DMS114 treated with DMSO at 0.1 percent for 48 hours (cell line): ENCODE measurements at regions not wholly inside any gene's neighbourhood (a gene's known extent, or its start where the extent isn't known, plus 50 kb on each side); places are given as distances from the start of the nearest gene placed in this dataset.

ENCODE experiments used
- DNase-seq: peaks from one replicate; lab custom pipeline; 2025; ENCODE audit not compliant: unreplicated experiment; lab: John Stamatoyannopoulos, UW

- DNase-seq, result no peak
These were observed 665.1 kb upstream of the ZEB2 start for GRCh38 chr2:145184741-145185651.

DNA sequence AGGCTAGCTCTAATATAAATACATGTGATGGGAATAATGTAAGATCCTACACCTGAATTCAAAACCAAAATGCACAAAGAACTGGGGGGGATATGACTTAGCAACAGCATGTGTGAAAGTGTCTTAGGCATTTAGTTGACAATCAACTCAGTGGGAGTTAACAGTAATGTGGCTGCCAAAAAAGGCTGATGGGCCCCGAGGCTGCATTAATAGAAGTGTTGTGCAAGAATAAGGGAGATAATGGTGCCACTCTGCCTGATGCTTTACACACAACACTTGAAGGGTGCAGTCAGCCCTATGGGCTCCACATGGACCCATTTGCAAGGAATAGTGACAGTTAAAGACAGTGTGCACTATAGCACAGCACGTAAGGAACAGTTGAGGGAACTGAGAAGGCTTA is 649.4 kb upstream of the ZEB2 start:
- no peak for DNase-seq

DNA sequence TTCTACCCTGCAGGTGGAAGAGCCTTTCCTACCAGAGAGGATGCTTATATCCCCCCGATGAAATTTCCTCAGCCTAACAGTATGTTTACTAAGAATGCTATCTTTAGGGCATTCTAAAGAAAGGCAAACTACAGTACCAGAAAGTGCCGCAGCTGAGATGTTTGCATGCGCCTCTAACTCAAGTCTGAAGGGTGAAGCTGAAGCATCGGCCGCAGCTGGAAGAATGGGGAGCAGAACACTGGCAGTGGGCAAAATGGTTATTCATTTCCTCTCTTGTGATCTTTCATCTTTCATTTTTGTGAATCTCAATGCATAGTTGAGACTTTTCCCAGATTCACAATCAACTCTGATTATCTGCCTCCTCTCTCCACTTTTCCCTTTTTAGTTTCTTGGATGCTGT is 648.2 kb upstream of the ZEB2 start:
- no peak for DNase-seq

DNA sequence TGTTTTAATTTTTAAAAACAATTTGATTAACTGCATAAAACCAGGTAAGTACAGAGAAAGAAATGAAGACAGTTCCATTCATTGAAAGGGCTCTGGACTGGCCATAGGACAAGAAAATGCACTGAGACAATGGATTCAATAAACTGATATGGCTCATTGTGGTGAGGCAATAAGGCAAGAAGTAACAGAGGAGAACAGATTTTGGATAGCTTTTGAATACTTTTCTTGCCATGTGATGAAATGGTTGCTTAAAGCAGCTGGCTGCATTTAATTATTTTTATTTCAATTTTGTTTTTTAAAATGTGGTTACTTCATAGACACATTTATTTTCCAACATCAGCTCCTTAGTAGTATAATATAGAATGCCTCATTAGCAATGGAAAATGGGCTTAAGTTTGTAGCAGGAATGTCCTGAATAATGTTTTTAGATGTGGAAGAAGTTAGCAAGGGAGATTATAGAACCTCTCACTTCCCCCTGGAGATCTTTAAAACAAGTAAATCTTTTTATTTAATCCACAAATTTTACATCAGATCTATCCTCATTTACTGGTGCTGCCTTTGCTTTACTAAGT is 646.9 kb upstream of the ZEB2 start:
- no peak for DNase-seq

DNA sequence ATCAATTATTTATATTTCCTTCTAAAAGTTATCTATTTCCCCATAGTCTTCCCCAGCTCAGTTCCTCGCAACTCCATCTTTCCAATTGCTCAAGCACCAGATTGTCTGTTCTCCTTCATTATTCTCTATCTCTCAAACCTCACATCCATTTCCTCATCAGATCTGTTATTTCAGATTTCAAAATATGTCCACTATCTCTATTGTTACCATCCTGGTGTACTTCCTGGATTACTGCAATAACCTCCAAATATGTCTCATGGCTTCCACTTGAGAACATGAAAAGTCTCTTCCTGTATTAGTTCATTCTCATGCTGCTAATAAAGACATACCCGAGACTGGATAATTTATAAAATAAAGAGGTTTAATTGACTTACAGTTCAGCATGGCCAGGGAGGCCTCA is 641.7 kb upstream of the ZEB2 start:
- no peak for DNase-seq

DNA sequence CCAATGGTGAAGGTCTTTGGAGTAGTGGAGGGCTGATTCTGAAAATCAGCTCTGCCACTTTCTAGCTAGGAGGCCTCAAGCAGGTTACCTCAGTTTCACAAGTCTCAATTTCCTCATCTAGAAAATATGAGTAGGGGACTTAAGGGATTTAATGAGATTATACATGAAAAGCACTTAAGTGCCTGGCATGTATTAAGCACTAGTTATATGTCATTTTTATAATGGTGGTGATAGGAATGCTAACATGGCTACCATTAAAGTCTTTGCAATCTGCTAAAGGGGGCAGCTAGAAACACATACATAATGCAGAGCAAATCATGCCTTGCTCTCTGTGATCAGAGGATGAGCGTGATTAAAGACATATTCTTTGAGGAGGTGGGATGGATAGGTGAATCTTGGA is 640.9 kb upstream of the ZEB2 start:
- no peak for DNase-seq

DNA sequence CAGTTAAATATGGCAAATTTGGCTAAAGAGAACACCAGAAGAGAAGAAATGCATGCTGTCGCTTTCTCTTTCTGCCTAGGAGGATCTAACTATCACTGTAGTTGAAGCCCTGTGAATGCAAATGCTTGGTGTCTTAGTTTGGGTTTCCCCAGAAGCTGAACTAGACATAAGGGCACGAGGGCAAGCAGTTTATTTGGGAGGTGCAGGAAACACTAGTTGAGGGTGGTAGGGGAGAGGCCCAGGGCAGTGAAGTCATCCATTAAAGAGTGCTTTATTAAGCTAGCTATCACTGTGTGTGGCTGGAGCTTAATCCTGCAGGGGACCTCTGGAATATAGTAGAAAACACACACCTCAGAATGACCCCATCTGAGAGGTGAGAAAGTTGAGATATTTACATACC is 639.8 kb upstream of the ZEB2 start:
- no peak for DNase-seq

DNA sequence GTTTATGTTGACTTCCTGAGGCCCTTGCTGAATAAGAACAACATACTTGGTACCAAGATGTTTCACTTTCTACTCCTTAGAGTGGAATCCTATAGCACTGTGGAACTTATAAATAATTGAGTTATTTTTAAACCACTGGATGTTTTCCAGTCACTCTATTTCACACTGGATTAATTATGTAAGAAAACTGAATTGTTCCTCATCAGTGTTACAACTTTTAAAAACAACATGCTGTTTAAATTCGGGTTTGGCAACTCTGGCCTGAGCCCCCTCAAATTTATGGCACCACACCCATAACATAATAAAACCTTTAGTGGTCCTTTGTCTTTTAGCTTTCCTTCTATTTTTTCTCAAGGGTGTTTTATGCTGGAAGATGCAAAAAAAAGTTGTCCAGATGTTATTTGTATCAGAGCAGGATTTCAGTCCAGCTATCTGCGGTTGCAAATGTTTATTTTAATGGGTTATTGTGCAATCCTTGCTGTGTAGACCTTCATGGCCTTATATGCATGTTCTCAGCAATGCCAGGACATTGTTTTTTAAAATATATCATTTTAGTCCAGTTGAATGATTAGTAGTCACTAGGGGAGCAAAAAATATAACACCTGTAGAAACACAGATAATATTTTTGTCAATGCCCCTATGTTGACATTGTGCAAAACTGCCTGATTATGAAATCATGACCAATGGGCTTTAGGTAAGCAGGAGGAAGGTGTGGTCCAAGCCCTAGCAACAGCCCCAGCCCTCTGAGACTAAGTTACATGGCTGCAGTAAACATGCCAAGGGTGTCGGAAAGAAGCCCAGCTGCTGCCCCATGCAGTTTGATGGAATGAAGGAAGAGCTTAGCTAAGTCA is 638.0 kb upstream of the ZEB2 start:
- DNase-seq, result no peak

- DNase-seq, result no peak
These were observed 637.2 kb upstream of the ZEB2 start for GRCh38 chr2:145157036-145157675.

DNA sequence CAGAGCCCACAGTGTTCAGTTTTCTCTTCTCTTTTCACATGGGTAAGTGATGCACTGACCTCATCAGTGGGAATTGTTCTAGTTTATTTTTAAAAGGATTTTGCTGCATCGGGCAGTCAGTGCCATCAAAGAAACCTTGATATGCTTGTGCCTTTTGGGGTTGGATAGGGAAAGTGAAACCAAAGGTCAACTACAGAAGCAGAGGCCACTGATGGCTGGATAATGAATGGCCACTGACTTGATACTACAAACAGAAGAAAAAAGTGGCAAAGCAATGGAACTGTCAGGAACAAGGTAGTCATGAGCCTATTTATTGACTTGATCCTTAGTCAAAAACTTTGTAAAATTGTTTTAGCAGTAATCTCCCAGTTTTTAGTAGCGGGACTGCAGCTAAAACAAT is 636.3 kb upstream of the ZEB2 start:
- DNase-seq, result no peak

DNA sequence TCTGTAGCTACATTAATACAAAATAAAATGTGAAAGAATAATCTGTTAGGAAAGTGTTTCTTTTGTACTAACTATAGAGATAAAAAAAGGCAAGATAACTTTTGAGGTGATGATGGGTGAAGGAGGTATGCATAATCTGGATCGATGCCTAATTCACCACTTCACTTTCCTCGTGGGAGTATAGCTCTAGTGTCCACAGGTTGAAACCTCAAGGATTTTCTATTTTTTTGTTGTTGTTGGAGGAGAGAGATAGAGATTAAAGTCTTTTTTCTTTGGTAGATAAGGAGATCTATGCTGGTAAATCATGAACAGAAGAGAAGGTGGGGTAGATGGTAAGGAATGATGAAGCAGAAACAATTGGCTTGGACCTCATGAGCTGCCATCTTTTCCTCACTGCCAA is 635.3 kb upstream of the ZEB2 start:
- DNase-seq, result no peak

DNA sequence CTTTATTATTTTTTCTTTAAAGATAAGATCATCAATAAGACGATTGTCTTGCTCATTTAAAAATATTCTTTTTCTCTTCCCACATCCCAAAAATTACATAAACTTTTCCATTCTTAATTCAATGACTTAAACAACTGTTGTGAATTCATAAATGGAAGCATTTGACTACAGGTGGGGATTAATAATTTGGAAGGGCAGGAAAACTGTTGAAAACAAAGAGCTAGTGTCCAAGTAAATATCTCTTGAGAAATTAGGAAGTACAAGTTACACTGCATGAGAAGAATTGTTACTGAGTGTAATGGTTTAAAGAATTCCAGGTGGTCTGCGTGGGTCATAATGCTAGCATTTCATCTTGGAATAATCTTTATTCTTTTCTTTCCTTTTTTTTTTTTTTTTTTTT is 634.8 kb upstream of the ZEB2 start:
- DNase-seq, result no peak

DNA sequence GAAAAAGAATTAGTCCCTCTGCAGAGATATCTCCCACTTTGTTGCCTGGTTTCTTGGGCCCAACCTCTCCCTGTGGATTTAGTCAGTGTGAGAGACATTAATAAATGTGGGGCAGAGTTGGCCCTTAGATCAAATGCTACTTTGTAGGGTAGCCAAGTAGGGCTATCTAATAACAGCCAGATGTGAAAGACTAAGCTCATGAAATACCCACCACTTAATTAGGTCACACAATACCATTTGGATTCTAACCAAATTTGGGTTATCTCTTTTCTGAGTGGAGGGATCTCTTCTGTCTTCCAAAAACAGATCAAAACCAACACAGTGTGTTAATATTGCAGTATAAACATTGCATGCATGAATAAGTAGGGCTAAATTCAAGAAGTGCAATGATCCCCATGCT is 626.8 kb upstream of the ZEB2 start:
- DNase-seq, result no peak

- DNase-seq, result no peak
These were observed 624.3 kb upstream of the ZEB2 start for GRCh38 chr2:145144131-145144728.

DNA sequence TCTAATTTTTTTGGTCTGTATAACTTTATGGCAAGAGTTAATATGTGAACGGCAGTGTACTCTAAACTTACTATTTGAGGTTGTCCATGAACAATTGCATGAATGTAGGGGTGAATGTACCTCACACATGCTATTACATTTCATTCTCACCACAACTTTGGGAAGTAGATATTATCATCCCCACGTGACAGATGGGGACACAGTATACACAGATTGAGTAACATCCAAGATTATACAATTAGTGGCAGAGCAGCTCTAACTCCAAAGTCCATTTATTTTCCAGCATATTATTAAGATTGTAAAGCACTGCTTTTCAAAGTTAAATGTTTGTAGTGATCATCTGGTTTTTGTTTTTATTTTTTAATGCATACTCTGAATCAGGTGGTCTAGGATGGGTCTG is 622.1 kb upstream of the ZEB2 start:
- DNase-seq, result no peak

DNA sequence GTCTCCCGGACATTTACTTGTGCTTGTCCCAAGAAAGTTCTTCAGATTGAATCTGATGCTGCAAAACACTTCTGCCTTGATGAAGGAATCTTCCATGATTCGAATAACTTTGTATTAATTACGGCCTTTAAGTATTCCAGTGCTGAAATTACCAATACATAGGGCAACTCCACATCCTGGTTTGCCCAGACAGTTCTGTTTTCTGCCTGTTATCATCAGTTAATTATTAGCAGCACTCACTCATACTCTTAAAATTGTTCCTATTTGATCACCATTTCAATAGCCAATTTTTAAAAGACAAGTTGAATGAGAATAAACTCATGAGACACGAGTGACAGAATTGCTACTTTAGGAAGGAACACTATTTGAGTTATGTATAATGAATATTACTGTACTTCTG is 620.7 kb upstream of the ZEB2 start:
- no peak for DNase-seq

GRCh38 chr2:145138626-145139025 is 618.7 kb upstream of the ZEB2 start:
- no peak for DNase-seq

GRCh38 chr2:145137901-145138300 is 618.0 kb upstream of the ZEB2 start:
- no peak for DNase-seq

- no peak for DNase-seq
These were observed 617.3 kb upstream of the ZEB2 start for GRCh38 chr2:145137211-145137610.

- no peak for DNase-seq
These were observed 616.8 kb upstream of the ZEB2 start for GRCh38 chr2:145136702-145137101.

GRCh38 chr2:145126146-145126545 is 606.2 kb upstream of the ZEB2 start:
- no peak for DNase-seq
